Trophoblast cell (in vitro differentiated cells and primary cell): ENCODE measurements at regions not wholly inside any gene's neighbourhood (a gene's known extent, or its start where the extent isn't known, plus 50 kb on each side); places are given as distances from the start of the nearest gene placed in this dataset.

Experiments used
- DNase-seq, 2 donors: peaks; one replicate each; pipeline ENCODE4 v3.0.0-alpha.2; 2016
- H2AFZ ChIP-seq: 2 replicates; pipeline ENCODE4 v1.6.1; 2013; ENCODE audit warnings: low read length, moderate library complexity, mild to moderate bottlenecking; ENCODE audit not compliant: insufficient read depth, poor library complexity
- H2AK5ac ChIP-seq: 2 replicates; pipeline ENCODE4 v1.6.1; 2013; ENCODE audit warnings: mild to moderate bottlenecking, low read length
- H2BK120ac ChIP-seq: 2 replicates; pipeline ENCODE4 v1.6.1; 2013; ENCODE audit warnings: low read length, mild to moderate bottlenecking, moderate library complexity; ENCODE audit not compliant: insufficient read depth, poor library complexity
- H2BK12ac ChIP-seq: 2 replicates; pipeline ENCODE4 v1.6.1; 2013; ENCODE audit warnings: mild to moderate bottlenecking, low read length, moderate library complexity
- H2BK5ac ChIP-seq: 2 replicates; pipeline ENCODE4 v1.6.1; 2013; ENCODE audit warnings: low read length, low read depth, moderate library complexity, mild to moderate bottlenecking; ENCODE audit not compliant: poor library complexity
- H3K14ac ChIP-seq: 2 replicates; pipeline ENCODE4 v1.6.1; 2013; ENCODE audit warnings: mild to moderate bottlenecking, low read length
- H3K18ac ChIP-seq: 2 replicates; pipeline ENCODE4 v1.6.1; 2013; ENCODE audit warnings: mild to moderate bottlenecking, low read length
- H3K23ac ChIP-seq: 2 replicates; pipeline ENCODE4 v1.6.1; 2013; ENCODE audit warnings: low read length
- H3K27ac ChIP-seq: 2 replicates; pipeline ENCODE4 v1.5.1; 2013; ENCODE audit warnings: low read depth, mild to moderate bottlenecking, inconsistent platforms, low read length, moderate library complexity
- H3K27me3 ChIP-seq: 2 replicates; pipeline ENCODE4 v1.6.1; 2013; ENCODE audit warnings: inconsistent platforms, mild to moderate bottlenecking, low read length, moderate library complexity; ENCODE audit not compliant: insufficient read depth
- H3K36me3 ChIP-seq, 2 experiments: 1 replicate in 1 of 2; 2 replicates in 1 of 2; pipeline ENCODE4 v1.6.1; 2013; ENCODE audit warnings: low read length in 2 of 2, mild to moderate bottlenecking in 2 of 2, moderate library complexity in 1 of 2; ENCODE audit not compliant: insufficient read depth in 2 of 2, control insufficient read depth in 1 of 2
- H3K4ac ChIP-seq: 2 replicates; pipeline ENCODE4 v1.6.1; 2013; ENCODE audit warnings: low read depth, mild to moderate bottlenecking, low read length, moderate library complexity
- H3K4me1 ChIP-seq, 2 experiments: 1 replicate in 1 of 2; 2 replicates in 1 of 2; pipeline ENCODE4 v1.6.1; 2013; ENCODE audit warnings: low read length in 2 of 2, mild to moderate bottlenecking in 2 of 2, moderate library complexity in 1 of 2; ENCODE audit not compliant: insufficient read depth in 2 of 2, control insufficient read depth in 1 of 2
- H3K4me2 ChIP-seq: 2 replicates; pipeline ENCODE4 v1.6.1; 2013; ENCODE audit warnings: inconsistent platforms, mild to moderate bottlenecking, low read length, moderate library complexity
- H3K4me3 ChIP-seq: 2 replicates; pipeline ENCODE4 v1.5.1; 2013; ENCODE audit warnings: mild to moderate bottlenecking, low read depth, low read length, inconsistent platforms
- H3K79me1 ChIP-seq: one replicate; pipeline ENCODE4 v1.6.1; 2013; ENCODE audit warnings: low read length
- H3K79me2 ChIP-seq: 2 replicates; pipeline ENCODE4 v1.6.1; 2013; ENCODE audit warnings: low read length, mild to moderate bottlenecking; ENCODE audit not compliant: control insufficient read depth, insufficient read depth, poor library complexity
- H3K9ac ChIP-seq: 2 replicates; pipeline ENCODE4 v1.6.1; 2013; ENCODE audit warnings: mild to moderate bottlenecking, low read length
- H3K9me3 ChIP-seq: 2 replicates; pipeline ENCODE4 v1.6.1; 2013; ENCODE audit warnings: low read depth, mild to moderate bottlenecking, control low read depth, inconsistent platforms, low read length; ENCODE audit not compliant: insufficient read depth
- H4K12ac ChIP-seq: 2 replicates; pipeline ENCODE4 v1.6.1; 2013; ENCODE audit warnings: low read depth, mild to moderate bottlenecking, low read length, moderate library complexity
- H4K8ac ChIP-seq: 2 replicates; pipeline ENCODE4 v1.6.1; 2013; ENCODE audit warnings: low read depth, mild to moderate bottlenecking, low read length, moderate library complexity
- H4K91ac ChIP-seq: one replicate; pipeline ENCODE4 v1.6.1; 2013; ENCODE audit warnings: low read depth, mild to moderate bottlenecking, low read length, moderate library complexity
- WGBS: extraction: QIAGEN DNeasy Blood & Tissue Kit; methylation state at CpG from one replicate; pipeline ENCODE4 v1.1.7; 2013; ENCODE audit warnings: missing lambda C conversion rate; ENCODE audit not compliant: insufficient read length, insufficient coverage; ENCODE audit errors: extremely low coverage; 5-methylcytosine and 5-hydroxymethylcytosine counted together

- no peak overlapping the region for H3K14ac ChIP-seq
- H3K4me3 ChIP-seq = no peak overlapping the region
- no peaks in the 10 kb centered on the region for H3K9me3 ChIP-seq
- H3K27ac ChIP-seq = no peak overlapping the region
- H3K27me3 ChIP-seq = no peaks in the 10 kb centered on the region
- no peak overlapping the region for H2BK120ac ChIP-seq
- no peak overlapping the region for H4K12ac ChIP-seq
- no peaks in the 10 kb centered on the region for H3K79me1 ChIP-seq
- H3K4me2 ChIP-seq = no peak overlapping the region
- H4K91ac ChIP-seq = no peak overlapping the region
- no peaks in the 10 kb centered on the region for H3K79me2 ChIP-seq
- no peak overlapping the region for H3K4ac ChIP-seq
- no CpG with 5 or more reads among the region's 1 CpG for WGBS
- no peak overlapping the region for H4K8ac ChIP-seq
- no peak overlapping the region for H2AK5ac ChIP-seq
- H3K4me1 ChIP-seq = no peaks in the 10 kb centered on the region
- H2AFZ ChIP-seq = no peak overlapping the region
- no peak overlapping the region for H3K23ac ChIP-seq
- no peak overlapping the region for H3K9ac ChIP-seq
- no peaks in the 10 kb centered on the region for H3K36me3 ChIP-seq
- H2BK12ac ChIP-seq = no peak overlapping the region
- H3K18ac ChIP-seq = no peak overlapping the region
- H2BK5ac ChIP-seq = no peak overlapping the region
- DNase-seq = no peak
These were observed 382.6 kb downstream of the ZEB2 start for GRCh38 chr2:144137272-144137671.

- Histone ChIP-seq H4K91ac (no peak overlapping the region), H3K4ac (no peak overlapping the region), H3K4me3 (no peak overlapping the region), H3K23ac (no peak overlapping the region), H2BK120ac (no peak overlapping the region), H3K18ac (no peak overlapping the region), H3K4me2 (no peak overlapping the region), H3K27ac (no peak overlapping the region), H3K79me2 (no peaks in the 10 kb centered on the region), H3K14ac (no peak overlapping the region), H3K9me3 (no peaks in the 10 kb centered on the region), H2AFZ (no peak overlapping the region), H2BK12ac (no peak overlapping the region), H4K12ac (no peak overlapping the region), H3K79me1 (no peaks in the 10 kb centered on the region), H3K4me1 (no peaks in the 10 kb centered on the region), H3K36me3 (no peaks in the 10 kb centered on the region), H2AK5ac (no peak overlapping the region), H2BK5ac (no peak overlapping the region), H3K27me3 (no peaks in the 10 kb centered on the region), H3K9ac (no peak overlapping the region), H4K8ac (no peak overlapping the region)
- no peak for DNase-seq
- WGBS = no CpG with 5 or more reads among the region's 4 CpGs
These were observed 383.5 kb downstream of the ZEB2 start for GRCh38 chr2:144136297-144137010.

GRCh38 chr2:144133936-144134665 lies 385.8 kb downstream of the ZEB2 start:
- Histone ChIP-seq H3K79me1 (no peaks in the 10 kb centered on the region), H3K4me3 (no peak overlapping the region), H2AFZ (no peak overlapping the region), H3K4me1 (no peaks in the 10 kb centered on the region), H3K79me2 (no peaks in the 10 kb centered on the region), H2BK120ac (no peak overlapping the region), H3K18ac (no peak overlapping the region), H3K36me3 (no peaks in the 10 kb centered on the region), H3K23ac (no peak overlapping the region), H4K12ac (no peak overlapping the region), H2BK5ac (no peak overlapping the region), H3K9me3 (no peaks in the 10 kb centered on the region), H3K27ac (no peak overlapping the region), H2BK12ac (no peak overlapping the region), H3K27me3 (no peaks in the 10 kb centered on the region), H4K8ac (no peak overlapping the region), H3K4ac (no peak overlapping the region), H3K9ac (no peak overlapping the region), H4K91ac (no peak overlapping the region), H2AK5ac (no peak overlapping the region), H3K4me2 (no peak overlapping the region), H3K14ac (no peak overlapping the region)
- DNase-seq = no peak
- no CpG with 5 or more reads among the region's 7 CpGs for WGBS

- no CpG with 5 or more reads among the region's 2 CpGs for WGBS
These were observed 387.6 kb downstream of the ZEB2 start for GRCh38 chr2:144132357-144132756.

More at GRCh38 chr2:144132357-144132756, 387.6 kb downstream of the ZEB2 start:
- Histone ChIP-seq H3K4ac (no peak overlapping the region), H3K23ac (no peak overlapping the region), H4K12ac (no peak overlapping the region), H2BK120ac (no peak overlapping the region), H2BK12ac (no peak overlapping the region), H2BK5ac (no peak overlapping the region), H3K4me2 (no peak overlapping the region), H3K9me3 (no peaks in the 10 kb centered on the region), H3K27me3 (no peaks in the 10 kb centered on the region), H3K36me3 (no peaks in the 10 kb centered on the region), H3K79me1 (no peaks in the 10 kb centered on the region), H4K91ac (no peak overlapping the region), H3K4me3 (no peak overlapping the region), H3K79me2 (no peaks in the 10 kb centered on the region), H2AK5ac (no peak overlapping the region), H3K27ac (no peak overlapping the region), H3K4me1 (no peaks in the 10 kb centered on the region), H2AFZ (no peak overlapping the region), H3K9ac (no peak overlapping the region), H3K18ac (no peak overlapping the region), H4K8ac (no peak overlapping the region), H3K14ac (no peak overlapping the region)
- peak; percentile 74 to 77 for DNase-seq
